Adrenal gland (tissue), 9 donors: ENCODE measurements at regions not wholly inside any gene's neighbourhood (a gene's known extent, or its start where the extent isn't known, plus 50 kb on each side); places are given as distances from the start of the nearest gene placed in this dataset.

Experiments used
- DNase-seq, 7 donors: peaks; one replicate each; pipeline ENCODE4 v3.0.0-alpha.2; 2019 to 2020
- H3K27ac ChIP-seq, 5 donors: fragments of 200-600 bp; sonication (generic) in 4 of 5; 1 replicate in 3 of 5; 2 replicates in 2 of 5; pipeline versions ENCODE4 v1.5.1 to v1.8.0; 2016 to 2020; ENCODE audit warnings: mild to moderate bottlenecking in 1 of 5
- H3K27me3 ChIP-seq: fragments of 200-600 bp; 2 replicates; pipeline ENCODE4 v1.8.0; 2021
- H3K36me3 ChIP-seq, 2 donors: fragments of 200-600 bp; replicated peaks in 1 of 2; 1 replicate in 1 of 2; 2 replicates in 1 of 2; pipeline versions ENCODE4 v1.5.1 to v1.8.0; 2018 to 2022
- H3K4me1 ChIP-seq, 2 donors: fragments of 200-600 bp; replicated peaks in 1 of 2; 1 replicate in 1 of 2; 2 replicates in 1 of 2; pipeline versions ENCODE4 v1.5.1 to v1.8.0; 2018 to 2021
- H3K4me3 ChIP-seq, 4 donors: fragments of 200-600 bp; sonication (generic) in 3 of 4; one replicate each; pipeline ENCODE4 v1.5.1; 2016 to 2018
- H3K9me3 ChIP-seq, 3 donors: fragments of 200-600 bp; sonication (generic) in 1 of 3; replicated peaks in 1 of 3; 1 replicate in 2 of 3; 2 replicates in 1 of 3; pipeline versions ENCODE4 v1.5.1 to v1.8.0; 2016 to 2021
- CTCF ChIP-seq, 6 experiments: fragments of 450-650 bp in 4 of 6; fragments of 200-600 bp in 2 of 6; sonication (generic) in 1 of 6; IDR thresholded peaks; 1 replicate in 5 of 6; 2 replicates in 1 of 6; pipeline versions ENCODE4 v1.5.1 to v1.8.0; 2016 to 2021; ENCODE audit warnings: antibody characterized with exemption in 6 of 6, mild to moderate bottlenecking in 2 of 6, moderate library complexity in 1 of 6
- POLR2A ChIP-seq, 2 donors: fragments of 450-650 bp; IDR thresholded peaks; one replicate each; pipeline ENCODE4 v1.6.1; 2017; ENCODE audit warnings: antibody characterized with exemption in 2 of 2, mild to moderate bottlenecking in 2 of 2, moderate library complexity in 1 of 2
- WGBS, 4 donors: extraction: QIAGEN DNeasy Blood & Tissue Kit in 2 of 4; methylation state at CpG; one replicate each; pipeline versions ENCODE4 v1.1.5 to v1.1.7; 2013 to 2017; 5-methylcytosine and 5-hydroxymethylcytosine counted together
- intact Hi-C, 2 donors: fragments of 100-400 bp; cut with DNase I; formaldehyde crosslinking; loops; one replicate each; pipeline versions ENCODE4 v1.14.1 to v1.15.0; 2022 to 2023
- donor health status: healthy with polysubstance abuse.
- donor health status: Bipolar disorder and iron deficiency.
- donor health status: DM: yes; HTN: yes; CAD: no.
- donor health status: DM: no; HTN: no; CAD: no.
- donor health status: DM: no; HTN: no; CAD: no.

- H3K4me1 ChIP-seq: no peaks in the 10 kb centered on the region
- no peaks in the 10 kb centered on the region for H3K9me3 ChIP-seq
- no peaks in the 10 kb centered on the region for H3K27me3 ChIP-seq
- intact Hi-C loops: no loop called here
- no peak for TF ChIP-seq CTCF (IDR thresholded peaks at IDR 0.05)
- no peak for TF ChIP-seq POLR2A (IDR thresholded peaks at IDR 0.05)
- DNase-seq: no peak
- H3K36me3 ChIP-seq: no peaks in the 10 kb centered on the region
- no peak overlapping the region for H3K27ac ChIP-seq
- no peak overlapping the region for H3K4me3 ChIP-seq
Measured at GRCh38 chr5:28561522-28561921, 1523.1 kb upstream of the CDH9 start.

DNA sequence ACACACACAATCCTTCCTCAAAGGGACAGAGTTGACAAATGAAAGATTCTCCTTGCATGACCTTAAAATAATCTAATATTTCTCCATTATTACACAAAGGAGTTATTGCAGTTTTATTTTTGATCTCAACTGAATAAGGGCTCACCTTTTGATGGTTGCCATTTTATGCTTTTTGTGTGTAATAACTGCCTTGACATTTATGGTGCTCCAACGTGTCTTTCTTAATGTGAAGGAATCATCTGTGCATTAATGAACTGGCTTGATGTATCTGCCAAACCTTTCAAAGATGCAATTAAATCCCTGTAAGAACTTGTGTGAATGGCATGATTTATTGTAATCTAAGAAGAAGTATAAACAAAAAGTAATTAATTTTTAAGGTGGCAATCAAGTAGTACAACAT is 1519.8 kb upstream of the CDH9 start:
- H3K9me3 ChIP-seq: no peaks in the 10 kb centered on the region
- no peak overlapping the region for H3K4me3 ChIP-seq
- no peaks in the 10 kb centered on the region for H3K36me3 ChIP-seq
- 42 to 67% (median 54%) methylated on average over 1 of the region's 1 CpG for WGBS, 4 donors
- no peak overlapping the region for H3K27ac ChIP-seq
- no peaks in the 10 kb centered on the region for H3K27me3 ChIP-seq
- no peaks in the 10 kb centered on the region for H3K4me1 ChIP-seq
- intact Hi-C loops: no loop called here
- TF ChIP-seq POLR2A (IDR thresholded peaks at IDR 0.05) (no peak), CTCF (IDR thresholded peaks at IDR 0.05) (no peak)
- no peak for DNase-seq

DNA sequence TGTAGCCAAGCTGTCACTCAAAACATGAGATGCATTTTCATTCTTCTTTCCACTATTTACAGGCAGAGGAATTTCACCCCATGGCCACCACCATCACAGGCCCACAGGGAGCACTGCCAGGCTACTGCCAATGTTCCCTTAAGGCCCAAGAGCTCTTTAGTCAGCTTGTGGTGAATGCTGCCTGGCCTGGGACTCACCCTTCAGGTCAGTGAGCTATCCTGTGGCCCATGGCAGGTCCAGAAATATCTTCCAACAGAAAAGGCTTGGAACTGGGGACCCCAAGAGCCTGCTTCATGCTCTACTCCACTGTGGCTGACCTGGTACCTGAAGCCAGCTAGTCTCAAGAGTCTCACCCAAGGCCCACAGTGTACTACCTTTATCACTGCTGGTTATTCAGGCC is 1518.7 kb upstream of the CDH9 start:
- Histone ChIP-seq H3K27ac (no peak overlapping the region), H3K9me3 (no peaks in the 10 kb centered on the region), H3K36me3 (no peaks in the 10 kb centered on the region), H3K4me3 (no peak overlapping the region), H3K4me1 (no peaks in the 10 kb centered on the region), H3K27me3 (no peaks in the 10 kb centered on the region)
- intact Hi-C loops: no loop called here
- TF ChIP-seq CTCF (IDR thresholded peaks at IDR 0.05): no peak
- TF ChIP-seq POLR2A (IDR thresholded peaks at IDR 0.05): no peak
- no peak for DNase-seq

GRCh38 chr5:28549588-28549987 is 1511.2 kb upstream of the CDH9 start:
- H3K9me3 ChIP-seq: no peaks in the 10 kb centered on the region
- intact Hi-C loops: no loop called here
- H3K27me3 ChIP-seq: no peaks in the 10 kb centered on the region
- no peaks in the 10 kb centered on the region for H3K36me3 ChIP-seq
- no peaks in the 10 kb centered on the region for H3K4me1 ChIP-seq
- WGBS, 4 donors: 50 to 64% (median 60%) methylated on average over 2 of the region's 2 CpGs
- TF ChIP-seq POLR2A (IDR thresholded peaks at IDR 0.05): no peak
- TF ChIP-seq CTCF (IDR thresholded peaks at IDR 0.05): no peak
- no peak overlapping the region for H3K27ac ChIP-seq
- no peak for DNase-seq
- no peak overlapping the region for H3K4me3 ChIP-seq
